Liver (tissue), 8 donors: ENCODE measurements at regions not wholly inside any gene's neighbourhood (a gene's known extent, or its start where the extent isn't known, plus 50 kb on each side); places are given as distances from the start of the nearest gene placed in this dataset.

Experiments
- DNase-seq: peaks from one replicate; pipeline ENCODE4 v3.0.0-alpha.2; 2017; ENCODE audit warnings: low spot score
- H3K27ac ChIP-seq, 2 donors: one replicate each; pipeline ENCODE4 v1.7.0; 2013; ENCODE audit warnings: inconsistent platforms in 2 of 2, low read length in 2 of 2, control low read depth in 1 of 2, low read depth in 1 of 2, mild to moderate bottlenecking in 1 of 2
- H3K27me3 ChIP-seq, 4 donors: one replicate each; pipeline versions ENCODE4 v1.6.1 to v1.7.0; 2013; ENCODE audit warnings: low read length in 3 of 4, inconsistent platforms in 1 of 4, mild to moderate bottlenecking in 1 of 4, moderate library complexity in 1 of 4; ENCODE audit not compliant: control insufficient read depth in 4 of 4, insufficient read depth in 4 of 4
- H3K36me3 ChIP-seq, 4 donors: one replicate each; pipeline versions ENCODE4 v1.6.1 to v1.7.0; 2013; ENCODE audit warnings: low read length in 3 of 4, mild to moderate bottlenecking in 3 of 4, low read depth in 1 of 4, moderate library complexity in 1 of 4; ENCODE audit not compliant: control insufficient read depth in 4 of 4, insufficient read depth in 3 of 4
- H3K4me1 ChIP-seq, 4 donors: one replicate each; pipeline versions ENCODE4 v1.6.1 to v1.7.0; 2013; ENCODE audit warnings: low read length in 3 of 4, mild to moderate bottlenecking in 3 of 4, moderate library complexity in 1 of 4; ENCODE audit not compliant: control insufficient read depth in 4 of 4, insufficient read depth in 4 of 4
- H3K4me3 ChIP-seq, 3 donors: one replicate each; pipeline versions ENCODE4 v1.6.1 to v1.7.0; 2013; ENCODE audit warnings: low read length in 3 of 3, control low read depth in 1 of 3, low read depth in 1 of 3, mild to moderate bottlenecking in 1 of 3
- H3K9ac ChIP-seq, 2 donors: one replicate each; pipeline ENCODE4 v1.7.0; 2013; ENCODE audit warnings: low read length in 2 of 2, mild to moderate bottlenecking in 2 of 2, moderate library complexity in 2 of 2, control low read depth in 1 of 2, low read depth in 1 of 2
- H3K9me3 ChIP-seq, 4 donors: one replicate each; pipeline versions ENCODE4 v1.6.1 to v1.7.0; 2013; ENCODE audit warnings: low read length in 3 of 4; ENCODE audit not compliant: control insufficient read depth in 4 of 4
- CTCF ChIP-seq: fragments of 150-350 bp; IDR thresholded peaks from 2 replicates; pipeline ENCODE4 v1.5.1; 2017; ENCODE audit warnings: improper control_type of control experiment, low read depth, low read length; ENCODE audit not compliant: missing input control
- EGR1 ChIP-seq, 2 donors: IDR thresholded peaks; 2 replicates each; pipeline ENCODE4 v1.6.1; 2016 to 2018; ENCODE audit warnings: antibody characterized with exemption in 2 of 2, low read depth in 2 of 2
- FOXA1 ChIP-seq: IDR thresholded peaks from 2 replicates; pipeline ENCODE4 v1.6.1; 2016; ENCODE audit warnings: antibody characterized with exemption
- FOXA2 ChIP-seq: IDR thresholded peaks from 2 replicates; pipeline ENCODE4 v1.6.1; 2016; ENCODE audit warnings: antibody characterized with exemption
- GABPA ChIP-seq, 2 donors: IDR thresholded peaks in 1 of 2; conservative IDR thresholded peaks in 1 of 2; 2 replicates each; pipeline ENCODE4 v1.6.1; 2016; ENCODE audit warnings: antibody characterized with exemption in 2 of 2, mild to moderate bottlenecking in 1 of 2, moderate library complexity in 1 of 2
- HNF4A ChIP-seq, 2 donors: conservative IDR thresholded peaks; 2 replicates each; pipeline ENCODE4 v1.6.1; 2016; ENCODE audit warnings: antibody characterized with exemption in 2 of 2, mild to moderate bottlenecking in 2 of 2
- HNF4G ChIP-seq: IDR thresholded peaks from 2 replicates; pipeline ENCODE4 v1.6.1; 2016; ENCODE audit warnings: antibody characterized with exemption
- JUND ChIP-seq, 2 donors: IDR thresholded peaks; 2 replicates each; pipeline ENCODE4 v1.6.1; 2016; ENCODE audit warnings: antibody characterized with exemption in 2 of 2
- NR2F2 ChIP-seq: IDR thresholded peaks from 2 replicates; pipeline ENCODE4 v1.6.1; 2016; ENCODE audit warnings: antibody characterized with exemption
- RAD21 ChIP-seq, 2 donors: IDR thresholded peaks; 2 replicates each; pipeline ENCODE4 v1.6.1; 2016; ENCODE audit warnings: antibody characterized with exemption in 2 of 2, mild to moderate bottlenecking in 2 of 2
- REST ChIP-seq: IDR thresholded peaks from 2 replicates; pipeline ENCODE4 v1.6.1; 2016; ENCODE audit warnings: antibody characterized with exemption, mild to moderate bottlenecking
- RXRA ChIP-seq, 2 donors: IDR thresholded peaks; 2 replicates each; pipeline ENCODE4 v1.6.1; 2017 to 2018; ENCODE audit warnings: antibody characterized with exemption in 2 of 2, mild to moderate bottlenecking in 1 of 2
- SP1 ChIP-seq: IDR thresholded peaks from 2 replicates; pipeline ENCODE4 v1.6.1; 2018; ENCODE audit warnings: antibody characterized with exemption, mild to moderate bottlenecking
- TAF1 ChIP-seq: conservative IDR thresholded peaks from 2 replicates; pipeline ENCODE4 v1.6.1; 2016; ENCODE audit warnings: antibody characterized with exemption, mild to moderate bottlenecking
- YY1 ChIP-seq: IDR thresholded peaks from 2 replicates; pipeline ENCODE4 v1.6.1; 2016; ENCODE audit warnings: antibody characterized with exemption, mild to moderate bottlenecking
- WGBS: extraction: QIAGEN DNeasy Blood & Tissue Kit; methylation state at CpG from one replicate; pipeline ENCODE4 v1.1.7; 2013; 5-methylcytosine and 5-hydroxymethylcytosine counted together
- TF ChIP-seq, protein P1 (sequence below): IDR thresholded peaks from 2 replicates; pipeline ENCODE4 v1.6.1; 2016; ENCODE audit warnings: antibody characterized with exemption
- TF ChIP-seq, protein P2 (sequence below): IDR thresholded peaks from 2 replicates; pipeline ENCODE4 v1.6.1; 2016; ENCODE audit warnings: antibody characterized with exemption
- donor health status: healthy.
- donor health status: healthy.
- donor health status: healthy.
- donor health status: healthy.
- donor health status: healthy.

DNA sequence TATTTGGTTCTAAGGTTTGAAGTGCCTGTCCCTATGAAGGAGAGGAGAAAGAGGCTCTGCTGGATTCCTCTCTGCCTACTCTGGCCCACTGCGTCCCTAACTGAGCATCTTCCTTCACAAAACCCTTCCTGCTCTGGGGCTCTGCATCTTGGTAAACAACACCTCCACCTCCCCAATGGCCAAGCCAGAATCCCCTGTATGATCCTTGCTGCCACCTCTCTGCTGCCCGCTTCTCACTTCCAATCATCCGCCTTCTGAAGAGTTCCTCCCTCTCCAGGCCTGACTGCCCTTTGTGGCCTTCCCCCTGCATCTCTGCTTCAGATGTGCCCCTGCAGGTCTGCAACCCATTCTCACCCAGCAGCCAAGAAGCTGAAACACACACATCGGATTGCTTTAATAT is 110.6 kb upstream of the RPH3A start:
- Histone ChIP-seq H3K4me1 (no peaks in the 10 kb centered on the region), H3K9me3 (no peaks in the 10 kb centered on the region), H3K4me3 (no peak overlapping the region), H3K9ac (no peak overlapping the region), H3K27me3 (peaks cover 0 to 3% (median 0%) of the 10 kb centered on the region in 4 donors), H3K36me3 (no peaks in the 10 kb centered on the region), H3K27ac (no peak overlapping the region)
- TF ChIP-seq SP1 (no peak), EGR1 (IDR thresholded peaks at IDR 0.05; ENCODE audit: low read depth in 2 of 2) (no peak), REST (no peak), HNF4G (no peak), RAD21 (IDR thresholded peaks at IDR 0.05) (no peak), JUND (IDR thresholded peaks at IDR 0.05) (no peak), NR2F2 (no peak), GABPA (IDR thresholded peaks at IDR 0.05 in 1 of 2, conservative IDR thresholded peaks at IDR 0.05 in 1 of 2) (no peak), HNF4A (conservative IDR thresholded peaks at IDR 0.05) (no peak)
- TF ChIP-seq, protein P1, sequence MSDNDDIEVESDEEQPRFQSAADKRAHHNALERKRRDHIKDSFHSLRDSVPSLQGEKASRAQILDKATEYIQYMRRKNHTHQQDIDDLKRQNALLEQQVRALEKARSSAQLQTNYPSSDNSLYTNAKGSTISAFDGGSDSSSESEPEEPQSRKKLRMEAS = no peak
- no peak for DNase-seq
- WGBS = 73% methylated on average over 4 of the region's 4 CpGs

- Histone ChIP-seq H3K4me1 (no peaks in the 10 kb centered on the region), H3K36me3 (no peaks in the 10 kb centered on the region), H3K4me3 (no peak overlapping the region), H3K27me3 (peaks cover 0 to 7% (median 1%) of the 10 kb centered on the region in 4 donors), H3K27ac (no peak overlapping the region), H3K9me3 (no peaks in the 10 kb centered on the region), H3K9ac (no peak overlapping the region)
- no peak for DNase-seq
- no peak for TF ChIP-seq RXRA (IDR thresholded peaks at IDR 0.05)
- TF ChIP-seq TAF1 = no peak
- TF ChIP-seq, protein P2, sequence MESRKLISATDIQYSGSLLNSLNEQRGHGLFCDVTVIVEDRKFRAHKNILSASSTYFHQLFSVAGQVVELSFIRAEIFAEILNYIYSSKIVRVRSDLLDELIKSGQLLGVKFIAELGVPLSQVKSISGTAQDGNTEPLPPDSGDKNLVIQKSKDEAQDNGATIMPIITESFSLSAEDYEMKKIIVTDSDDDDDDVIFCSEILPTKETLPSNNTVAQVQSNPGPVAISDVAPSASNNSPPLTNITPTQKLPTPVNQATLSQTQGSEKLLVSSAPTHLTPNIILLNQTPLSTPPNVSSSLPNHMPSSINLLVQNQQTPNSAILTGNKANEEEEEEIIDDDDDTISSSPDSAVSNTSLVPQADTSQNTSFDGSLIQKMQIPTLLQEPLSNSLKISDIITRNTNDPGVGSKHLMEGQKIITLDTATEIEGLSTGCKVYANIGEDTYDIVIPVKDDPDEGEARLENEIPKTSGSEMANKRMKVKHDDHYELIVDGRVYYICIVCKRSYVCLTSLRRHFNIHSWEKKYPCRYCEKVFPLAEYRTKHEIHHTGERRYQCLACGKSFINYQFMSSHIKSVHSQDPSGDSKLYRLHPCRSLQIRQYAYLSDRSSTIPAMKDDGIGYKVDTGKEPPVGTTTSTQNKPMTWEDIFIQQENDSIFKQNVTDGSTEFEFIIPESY = no peak
- no peak for TF ChIP-seq EGR1 (IDR thresholded peaks at IDR 0.05; ENCODE audit: low read depth in 2 of 2)
- TF ChIP-seq SP1 = no peak
- no peak for TF ChIP-seq HNF4G
- no peak for TF ChIP-seq GABPA (IDR thresholded peaks at IDR 0.05 in 1 of 2, conservative IDR thresholded peaks at IDR 0.05 in 1 of 2)
- TF ChIP-seq CTCF = no peak
- no peak for TF ChIP-seq FOXA2
- no peak for TF ChIP-seq RAD21 (IDR thresholded peaks at IDR 0.05)
- TF ChIP-seq JUND (IDR thresholded peaks at IDR 0.05) = no peak
- no peak for TF ChIP-seq YY1
- no peak for TF ChIP-seq NR2F2
- no peak for TF ChIP-seq REST
- no peak for TF ChIP-seq FOXA1
- TF ChIP-seq, protein P1 = no peak
- 77% methylated on average over 2 of the region's 2 CpGs for WGBS
These were observed 109.0 kb upstream of the RPH3A start for GRCh38 chr12:112682586-112682985.
